Endothelial cell of umbilical vein (primary cell): ENCODE measurements at regions not wholly inside any gene's neighbourhood (a gene's known extent, or its start where the extent isn't known, plus 50 kb on each side); places are given as distances from the start of the nearest gene placed in this dataset.
"Not testable (repeated sequence)": the region's sequence is repeated elsewhere in the genome, so short reads cannot be mapped to it uniquely, and the experiment has no call there.

ENCODE experiments used
- BruUV-seq: library from RNA; stranded (reverse); fragments of 400-500 nt; replicated peaks from 2 replicates; lab custom pipeline; 2021; lab: Mats Ljungman, UMichigan
- CTCF ChIA-PET: fragments of 300-600, 350-600 bp; sonication (Branson Sonifier 250); formaldehyde crosslinking; loops from one replicate; lab custom pipeline; 2021; ENCODE audit warnings: antibody characterized with exemption, inconsistent platforms; lab: Charles Lee
- POLR2A ChIA-PET: fragments of 300-600, 350-600 bp; sonication (Branson Sonifier 250); formaldehyde crosslinking; loops from one replicate; lab custom pipeline; 2021; ENCODE audit warnings: antibody characterized with exemption, inconsistent platforms; lab: Charles Lee
- DNase-seq: peaks from one replicate; pipeline ENCODE4 v3.0.0-alpha.2; 2011; ENCODE audit warnings: low read depth, low spot score
- FAIRE-seq: peaks from 2 replicates; lab custom pipeline; 2011; peaks lifted over from hg19 to GRCh38; lab: Jason Lieb, UNC
- H2AFZ ChIP-seq: 2 replicates; pipeline ENCODE4 v1.6.0; 2012; ENCODE audit warnings: low read depth, low read length, control low read depth, inconsistent platforms
- H3K27ac ChIP-seq: 2 replicates; pipeline ENCODE4 v1.5.1; 2011; ENCODE audit warnings: low read depth, mild to moderate bottlenecking, control low read depth, low read length, moderate library complexity; ENCODE audit not compliant: insufficient read depth
- H3K27me3 ChIP-seq, 2 experiments: 2 replicates each; pipeline versions ENCODE4 v1.6.0 to v1.6.1; 2011; ENCODE audit warnings: low read length in 2 of 2, mixed read lengths in 1 of 2; ENCODE audit not compliant: control insufficient read depth in 2 of 2, insufficient read depth in 2 of 2
- H3K36me3 ChIP-seq, 2 experiments: 2 replicates in 1 of 2; 3 replicates in 1 of 2; pipeline ENCODE4 v1.5.1; 2011; ENCODE audit warnings: low read length in 2 of 2, mild to moderate bottlenecking in 1 of 2, moderate library complexity in 1 of 2; ENCODE audit not compliant: control insufficient read depth in 2 of 2, insufficient read depth in 2 of 2; ENCODE audit errors: extremely low read depth in 1 of 2
- H3K4me1 ChIP-seq: 3 replicates; pipeline ENCODE4 v1.5.1; 2011; ENCODE audit warnings: mild to moderate bottlenecking, low read length; ENCODE audit not compliant: control insufficient read depth, insufficient read depth; ENCODE audit errors: extremely low read depth
- H3K4me2 ChIP-seq: 2 replicates; pipeline ENCODE4 v1.6.1; 2011; ENCODE audit warnings: low read length, control low read depth, mixed read lengths; ENCODE audit not compliant: insufficient read depth
- H3K4me3 ChIP-seq, 3 experiments: fragments of 200-600 bp in 1 of 3; sonication (generic), shearing (Covaris generic) in 1 of 3; replicated peaks in 1 of 3; 2 replicates each; pipeline ENCODE4 v1.5.1; 2011 to 2016; ENCODE audit warnings: control low read depth in 3 of 3, low read length in 3 of 3, mild to moderate bottlenecking in 2 of 3, inconsistent platforms in 1 of 3, low read depth in 1 of 3, moderate library complexity in 1 of 3; ENCODE audit not compliant: insufficient read depth in 1 of 3
- H3K79me2 ChIP-seq: 2 replicates; pipeline ENCODE4 v1.6.0; 2012; ENCODE audit warnings: low read length, inconsistent platforms; ENCODE audit not compliant: control insufficient read depth, insufficient read depth
- H3K9ac ChIP-seq: replicated peaks from 2 replicates; pipeline ENCODE3; 2011; ENCODE audit warnings: low read length, control low read depth; ENCODE audit not compliant: insufficient read depth; ENCODE audit errors: extremely low read depth
- H3K9me1 ChIP-seq: replicated peaks from 3 replicates; pipeline ENCODE4 v1.6.0; 2011; ENCODE audit warnings: mild to moderate bottlenecking, low read length; ENCODE audit not compliant: control insufficient read depth, insufficient read depth; ENCODE audit errors: extremely low read depth
- H3K9me3 ChIP-seq: replicated peaks from 2 replicates; pipeline ENCODE4 v1.5.1; 2012; ENCODE audit warnings: low read length, inconsistent platforms; ENCODE audit not compliant: control insufficient read depth, insufficient read depth
- H4K20me1 ChIP-seq: replicated peaks from 2 replicates; pipeline ENCODE3; 2011; ENCODE audit warnings: mild to moderate bottlenecking, low read length; ENCODE audit not compliant: control insufficient read depth, insufficient read depth; ENCODE audit errors: extremely low read depth
- CTCF ChIP-seq, 2 donors: IDR thresholded peaks; 1 replicate in 1 of 2; 2 replicates in 1 of 2; pipeline ENCODE4 v1.5.1; 2011; ENCODE audit warnings: low read length in 2 of 2, mild to moderate bottlenecking in 2 of 2, moderate library complexity in 2 of 2, control low read depth in 1 of 2, inconsistent platforms in 1 of 2, low read depth in 1 of 2; ENCODE audit not compliant: insufficient read depth in 1 of 2; ENCODE audit errors: extremely low read depth in 1 of 2
- EZH2 ChIP-seq: IDR thresholded peaks from 2 replicates; pipeline ENCODE4 v1.6.1; 2012; ENCODE audit warnings: borderline replicate concordance, low read depth, mild to moderate bottlenecking, moderate library complexity, low read length, inconsistent platforms; ENCODE audit not compliant: severe bottlenecking
- FOS ChIP-seq: IDR thresholded peaks from 2 replicates; pipeline ENCODE4 v1.6.1; 2011; ENCODE audit warnings: mild to moderate bottlenecking, low read length, moderate library complexity, borderline replicate concordance; ENCODE audit not compliant: insufficient read depth
- GATA2 ChIP-seq: IDR thresholded peaks from 2 replicates; pipeline ENCODE4 v1.7.0; 2011; ENCODE audit warnings: low read depth, mild to moderate bottlenecking, moderate library complexity, mixed read lengths, low read length; ENCODE audit not compliant: insufficient read length, insufficient read depth
- JUN ChIP-seq: IDR thresholded peaks from 2 replicates; pipeline ENCODE4 v1.6.1; 2011; ENCODE audit warnings: borderline replicate concordance, low read depth; ENCODE audit not compliant: insufficient read length, insufficient read depth
- MAX ChIP-seq: IDR thresholded peaks from 2 replicates; pipeline ENCODE4 v1.6.1; 2011; ENCODE audit not compliant: insufficient read depth, insufficient read length
- MYC ChIP-seq: IDR thresholded peaks from one replicate; pipeline ENCODE4 v1.6.1; 2011; ENCODE audit warnings: mild to moderate bottlenecking, low read depth, low read length
- POLR2A ChIP-seq: IDR thresholded peaks from 2 replicates; pipeline ENCODE4 v1.6.1; 2012; ENCODE audit warnings: low read depth, mild to moderate bottlenecking, control low read depth, low read length
- POLR2AphosphoS5 ChIP-seq: IDR thresholded peaks from 2 replicates; pipeline ENCODE4 v1.6.1; 2012; ENCODE audit warnings: low read depth, mild to moderate bottlenecking, control low read depth, low read length, moderate library complexity; ENCODE audit not compliant: insufficient read depth
- dilution Hi-C: fragments of 300-500 bp; cut with MboI; formaldehyde crosslinking; loops from one replicate; pipeline ENCODE4 v1.15.0; 2019; ENCODE audit warnings: low sequenced_read_pairs; ENCODE audit not compliant: extremely low pct_ligation_motif_present
- intact Hi-C: fragments of 100-400 bp; cut with micrococcal nuclease; formaldehyde crosslinking; loops from one replicate; pipeline ENCODE4 v1.10.0; 2022

GRCh38 chr11:38751421-38751820 lies 2153.4 kb upstream of the RAG2 start:
- CTCF ChIA-PET, result no interaction called here
- no peaks in the 10 kb centered on the region for H4K20me1 ChIP-seq
- no peak overlapping the region for H3K4me3 ChIP-seq
- H3K36me3 ChIP-seq, result no peaks in the 10 kb centered on the region
- no peaks in the 10 kb centered on the region for H3K9me1 ChIP-seq
- DNase-seq, result no peak
- no peaks in the 10 kb centered on the region for H3K9me3 ChIP-seq
- intact Hi-C loops (no loop called here), dilution Hi-C loops (no loop called here)
- no TSS peak for BruUV-seq
- POLR2A ChIA-PET, result no interaction called here
- H2AFZ ChIP-seq, result no peak overlapping the region
- H3K9ac ChIP-seq, result no peak overlapping the region
- no peak overlapping the region for H3K4me2 ChIP-seq
- H3K79me2 ChIP-seq, result no peaks in the 10 kb centered on the region
- no peaks in the 10 kb centered on the region for H3K4me1 ChIP-seq
- no peak for FAIRE-seq
- TF ChIP-seq FOS (no peak), JUN (no peak), CTCF (IDR thresholded peaks at IDR 0.05; ENCODE audit: extremely low read depth in 1 of 2, insufficient read depth in 1 of 2, low read depth in 1 of 2, low read length in 2 of 2) (no peak), MYC (no peak), GATA2 (no peak), MAX (no peak), POLR2AphosphoS5 (no peak), POLR2A (no peak), EZH2 (no peak)
- no peak overlapping the region for H3K27ac ChIP-seq
- H3K27me3 ChIP-seq, result no peaks in the 10 kb centered on the region

- H4K20me1 ChIP-seq, POLR2A ChIA-PET, H3K9me1 ChIP-seq, H3K27me3 ChIP-seq, CTCF ChIA-PET, H3K4me2 ChIP-seq, FAIRE-seq, H3K4me3 ChIP-seq, H2AFZ ChIP-seq, H3K36me3 ChIP-seq, H3K9me3 ChIP-seq, BruUV-seq, H3K9ac ChIP-seq, DNase-seq, dilution Hi-C loops, intact Hi-C loops, H3K4me1 ChIP-seq, H3K27ac ChIP-seq, H3K79me2 ChIP-seq: not testable (repeated sequence)
These were observed 2148.5 kb upstream of the RAG2 start for GRCh38 chr11:38746516-38746915.
